Ishikawa (cell line): ENCODE measurements at regions not wholly inside any gene's neighbourhood (a gene's known extent, or its start where the extent isn't known, plus 50 kb on each side); places are given as distances from the start of the nearest gene placed in this dataset.

ENCODE experiments used
- FOXM1 ChIP-seq: IDR thresholded peaks from 2 replicates; pipeline ENCODE4 v1.6.1; 2012; ENCODE audit warnings: low read depth, borderline replicate concordance
- TAF1 ChIP-seq: IDR thresholded peaks from 2 replicates; pipeline ENCODE4 v1.6.1; 2012; ENCODE audit warnings: low read depth, mild to moderate bottlenecking
- TF ChIP-seq, protein P1 (sequence below): IDR thresholded peaks from 2 replicates; pipeline ENCODE4 v1.6.1; 2012; ENCODE audit warnings: low read depth, mild to moderate bottlenecking

DNA sequence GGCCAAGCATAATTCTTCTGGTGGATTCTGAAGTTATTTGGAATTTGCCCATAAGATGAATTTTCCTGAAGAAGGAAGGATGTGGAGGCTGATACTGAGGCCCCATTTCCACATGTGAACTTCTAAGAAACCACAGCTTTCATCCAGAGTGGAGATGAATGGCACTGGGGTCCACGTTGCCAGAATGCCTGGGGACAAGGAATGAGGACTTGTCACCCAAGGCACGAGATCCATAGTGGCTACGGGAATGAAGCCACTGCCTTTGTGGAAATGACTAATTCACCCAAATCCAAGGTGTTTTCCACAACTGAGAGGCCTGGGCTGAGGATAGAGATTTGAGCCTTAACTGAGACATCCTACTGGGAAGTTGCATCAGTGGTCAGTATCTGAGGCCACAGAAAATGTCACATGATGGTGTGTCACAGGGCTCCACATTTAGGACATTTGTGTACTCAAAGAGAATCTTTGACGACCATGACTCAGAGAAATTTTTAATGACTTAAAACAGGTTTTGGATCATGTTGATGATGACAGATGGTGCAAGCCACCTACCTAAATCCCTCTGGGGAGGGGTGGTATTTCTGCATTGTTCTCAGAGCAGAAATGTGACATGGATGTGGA lies 286.1 kb downstream of the SOX11 start:
- TF ChIP-seq, protein P1, sequence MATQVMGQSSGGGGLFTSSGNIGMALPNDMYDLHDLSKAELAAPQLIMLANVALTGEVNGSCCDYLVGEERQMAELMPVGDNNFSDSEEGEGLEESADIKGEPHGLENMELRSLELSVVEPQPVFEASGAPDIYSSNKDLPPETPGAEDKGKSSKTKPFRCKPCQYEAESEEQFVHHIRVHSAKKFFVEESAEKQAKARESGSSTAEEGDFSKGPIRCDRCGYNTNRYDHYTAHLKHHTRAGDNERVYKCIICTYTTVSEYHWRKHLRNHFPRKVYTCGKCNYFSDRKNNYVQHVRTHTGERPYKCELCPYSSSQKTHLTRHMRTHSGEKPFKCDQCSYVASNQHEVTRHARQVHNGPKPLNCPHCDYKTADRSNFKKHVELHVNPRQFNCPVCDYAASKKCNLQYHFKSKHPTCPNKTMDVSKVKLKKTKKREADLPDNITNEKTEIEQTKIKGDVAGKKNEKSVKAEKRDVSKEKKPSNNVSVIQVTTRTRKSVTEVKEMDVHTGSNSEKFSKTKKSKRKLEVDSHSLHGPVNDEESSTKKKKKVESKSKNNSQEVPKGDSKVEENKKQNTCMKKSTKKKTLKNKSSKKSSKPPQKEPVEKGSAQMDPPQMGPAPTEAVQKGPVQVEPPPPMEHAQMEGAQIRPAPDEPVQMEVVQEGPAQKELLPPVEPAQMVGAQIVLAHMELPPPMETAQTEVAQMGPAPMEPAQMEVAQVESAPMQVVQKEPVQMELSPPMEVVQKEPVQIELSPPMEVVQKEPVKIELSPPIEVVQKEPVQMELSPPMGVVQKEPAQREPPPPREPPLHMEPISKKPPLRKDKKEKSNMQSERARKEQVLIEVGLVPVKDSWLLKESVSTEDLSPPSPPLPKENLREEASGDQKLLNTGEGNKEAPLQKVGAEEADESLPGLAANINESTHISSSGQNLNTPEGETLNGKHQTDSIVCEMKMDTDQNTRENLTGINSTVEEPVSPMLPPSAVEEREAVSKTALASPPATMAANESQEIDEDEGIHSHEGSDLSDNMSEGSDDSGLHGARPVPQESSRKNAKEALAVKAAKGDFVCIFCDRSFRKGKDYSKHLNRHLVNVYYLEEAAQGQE = no peak
- no peak for TF ChIP-seq FOXM1
- TF ChIP-seq TAF1 = no peak
